SK-N-SH (cell line): ENCODE measurements at regions not wholly inside any gene's neighbourhood (a gene's known extent, or its start where the extent isn't known, plus 50 kb on each side); places are given as distances from the start of the nearest gene placed in this dataset.
"Not testable (repeated sequence)": the region's sequence is repeated elsewhere in the genome, so short reads cannot be mapped to it uniquely, and the experiment has no call there.

Source experiments
- ELF1 ChIP-seq: IDR thresholded peaks from 2 replicates; pipeline ENCODE4 v1.4.0; 2012
- EP300 ChIP-seq, 2 experiments: IDR thresholded peaks; 2 replicates each; pipeline versions ENCODE4 v1.4.0 to v1.6.1; 2012; ENCODE audit warnings: borderline replicate concordance in 1 of 2, low read depth in 1 of 2, low read length in 1 of 2
- EZH2phosphoT487 ChIP-seq: fragments of 200-600 bp; sonication (generic); IDR thresholded peaks from 2 replicates; pipeline ENCODE4 v1.6.1; 2017; ENCODE audit warnings: low read depth, mixed run types, mild to moderate bottlenecking, antibody characterized with exemption, moderate library complexity, borderline replicate concordance
- FOXM1 ChIP-seq: IDR thresholded peaks from 2 replicates; pipeline ENCODE4 v1.4.0; 2012; ENCODE audit warnings: low read depth, mild to moderate bottlenecking
- POLR2AphosphoS5 ChIP-seq: IDR thresholded peaks from 2 replicates; pipeline ENCODE4 v1.6.1; 2012; ENCODE audit warnings: low read depth, low read length
- RAD21 ChIP-seq: IDR thresholded peaks from 2 replicates; pipeline ENCODE4 v1.6.1; 2012; ENCODE audit warnings: mild to moderate bottlenecking, low read length
- RFX5 ChIP-seq: IDR thresholded peaks from 2 replicates; pipeline ENCODE4 v1.6.1; 2012; ENCODE audit warnings: mild to moderate bottlenecking, improper control_type of control experiment, low read length
- SMC3 ChIP-seq: IDR thresholded peaks from 2 replicates; pipeline ENCODE4 v1.6.1; 2012; ENCODE audit warnings: low read depth, low read length, improper control_type of control experiment
- TAF1 ChIP-seq: IDR thresholded peaks from 2 replicates; pipeline ENCODE4 v1.6.1; 2012; ENCODE audit warnings: low read depth, mild to moderate bottlenecking, low read length, moderate library complexity, borderline replicate concordance
- TCF12 ChIP-seq: IDR thresholded peaks from 2 replicates; pipeline ENCODE4 v1.4.0; 2012
- TF ChIP-seq, protein P1 (sequence below): fragments of 200-600 bp; sonication (generic); IDR thresholded peaks from 2 replicates; pipeline ENCODE4 v1.6.1; 2017; ENCODE audit warnings: antibody characterized with exemption, mild to moderate bottlenecking, moderate library complexity
- TF ChIP-seq, protein P2 (sequence below): fragments of 150-350 bp; IDR thresholded peaks from 2 replicates; pipeline ENCODE4 v1.6.1; 2017; ENCODE audit warnings: antibody characterized with exemption, low read length, low read depth, borderline replicate concordance

DNA sequence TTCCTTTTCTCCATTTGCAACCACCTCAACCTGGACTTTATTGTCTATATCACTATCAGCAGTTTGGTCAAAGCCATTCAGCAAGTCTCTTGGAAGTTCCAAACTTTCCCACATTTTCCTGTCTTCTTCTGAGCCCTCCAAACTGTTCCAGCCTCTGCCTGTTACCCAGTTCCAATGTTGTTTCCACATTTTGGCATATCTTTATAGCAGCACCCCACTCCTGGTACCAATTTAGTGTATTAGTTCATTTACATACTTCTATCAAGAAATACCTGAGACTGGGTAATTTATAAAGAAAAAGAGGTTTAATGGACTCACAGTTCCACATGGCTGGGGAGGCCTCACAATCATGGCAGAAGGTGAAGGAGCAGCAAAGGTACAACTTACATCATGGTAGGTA is 90.4 kb upstream of the NETO1 start:
- not testable (repeated sequence) for TF ChIP-seq POLR2AphosphoS5; TAF1; SMC3; TCF12; RAD21; RFX5; ELF1; EP300 (IDR thresholded peaks at IDR 0.05; ENCODE audit: borderline replicate concordance in 1 of 2, low read depth in 1 of 2, low read length in 1 of 2); EZH2phosphoT487; FOXM1
- TF ChIP-seq, protein P1, sequence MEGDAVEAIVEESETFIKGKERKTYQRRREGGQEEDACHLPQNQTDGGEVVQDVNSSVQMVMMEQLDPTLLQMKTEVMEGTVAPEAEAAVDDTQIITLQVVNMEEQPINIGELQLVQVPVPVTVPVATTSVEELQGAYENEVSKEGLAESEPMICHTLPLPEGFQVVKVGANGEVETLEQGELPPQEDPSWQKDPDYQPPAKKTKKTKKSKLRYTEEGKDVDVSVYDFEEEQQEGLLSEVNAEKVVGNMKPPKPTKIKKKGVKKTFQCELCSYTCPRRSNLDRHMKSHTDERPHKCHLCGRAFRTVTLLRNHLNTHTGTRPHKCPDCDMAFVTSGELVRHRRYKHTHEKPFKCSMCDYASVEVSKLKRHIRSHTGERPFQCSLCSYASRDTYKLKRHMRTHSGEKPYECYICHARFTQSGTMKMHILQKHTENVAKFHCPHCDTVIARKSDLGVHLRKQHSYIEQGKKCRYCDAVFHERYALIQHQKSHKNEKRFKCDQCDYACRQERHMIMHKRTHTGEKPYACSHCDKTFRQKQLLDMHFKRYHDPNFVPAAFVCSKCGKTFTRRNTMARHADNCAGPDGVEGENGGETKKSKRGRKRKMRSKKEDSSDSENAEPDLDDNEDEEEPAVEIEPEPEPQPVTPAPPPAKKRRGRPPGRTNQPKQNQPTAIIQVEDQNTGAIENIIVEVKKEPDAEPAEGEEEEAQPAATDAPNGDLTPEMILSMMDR = not testable (repeated sequence)
- TF ChIP-seq, protein P2, sequence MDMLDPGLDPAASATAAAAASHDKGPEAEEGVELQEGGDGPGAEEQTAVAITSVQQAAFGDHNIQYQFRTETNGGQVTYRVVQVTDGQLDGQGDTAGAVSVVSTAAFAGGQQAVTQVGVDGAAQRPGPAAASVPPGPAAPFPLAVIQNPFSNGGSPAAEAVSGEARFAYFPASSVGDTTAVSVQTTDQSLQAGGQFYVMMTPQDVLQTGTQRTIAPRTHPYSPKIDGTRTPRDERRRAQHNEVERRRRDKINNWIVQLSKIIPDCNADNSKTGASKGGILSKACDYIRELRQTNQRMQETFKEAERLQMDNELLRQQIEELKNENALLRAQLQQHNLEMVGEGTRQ = not testable (repeated sequence)
